ENCODE measurements at regions not wholly inside any gene's neighbourhood (a gene's known extent, or its start where the extent isn't known, plus 50 kb on each side); places are given as distances from the start of the nearest gene placed in this dataset.

DNA sequence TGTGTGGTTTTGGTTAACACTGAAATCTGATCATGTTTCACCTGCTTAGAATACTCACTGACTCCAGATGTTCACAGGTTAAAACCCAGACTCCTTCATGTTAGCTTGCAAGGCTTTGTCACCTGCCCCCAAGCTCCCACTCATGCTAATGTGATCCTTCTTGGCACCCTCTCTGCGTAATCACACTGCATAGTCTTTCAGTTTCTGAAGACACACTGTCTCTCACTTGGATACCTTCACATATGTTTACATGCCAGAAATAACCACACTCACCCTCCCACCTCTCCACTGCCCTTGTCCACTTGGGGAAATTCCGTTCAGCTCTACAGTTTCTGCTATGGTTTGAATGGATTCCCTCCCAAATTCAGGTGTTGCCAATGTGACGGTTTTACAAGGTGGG is 234.7 kb upstream of the SASH1 start:
- TF ChIP-seq, protein P1, sequence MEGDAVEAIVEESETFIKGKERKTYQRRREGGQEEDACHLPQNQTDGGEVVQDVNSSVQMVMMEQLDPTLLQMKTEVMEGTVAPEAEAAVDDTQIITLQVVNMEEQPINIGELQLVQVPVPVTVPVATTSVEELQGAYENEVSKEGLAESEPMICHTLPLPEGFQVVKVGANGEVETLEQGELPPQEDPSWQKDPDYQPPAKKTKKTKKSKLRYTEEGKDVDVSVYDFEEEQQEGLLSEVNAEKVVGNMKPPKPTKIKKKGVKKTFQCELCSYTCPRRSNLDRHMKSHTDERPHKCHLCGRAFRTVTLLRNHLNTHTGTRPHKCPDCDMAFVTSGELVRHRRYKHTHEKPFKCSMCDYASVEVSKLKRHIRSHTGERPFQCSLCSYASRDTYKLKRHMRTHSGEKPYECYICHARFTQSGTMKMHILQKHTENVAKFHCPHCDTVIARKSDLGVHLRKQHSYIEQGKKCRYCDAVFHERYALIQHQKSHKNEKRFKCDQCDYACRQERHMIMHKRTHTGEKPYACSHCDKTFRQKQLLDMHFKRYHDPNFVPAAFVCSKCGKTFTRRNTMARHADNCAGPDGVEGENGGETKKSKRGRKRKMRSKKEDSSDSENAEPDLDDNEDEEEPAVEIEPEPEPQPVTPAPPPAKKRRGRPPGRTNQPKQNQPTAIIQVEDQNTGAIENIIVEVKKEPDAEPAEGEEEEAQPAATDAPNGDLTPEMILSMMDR (IDR thresholded peaks at IDR 0.05; ENCODE audit: extremely low read depth, low read depth, low read length): no peak
- no peak for DNase-seq (ENCODE audit: insufficient read length, low spot score, missing footprints)
- Histone ChIP-seq H3K27me3 (ENCODE audit: insufficient read depth, low read length) (no peaks in the 10 kb centered on the region), H3K36me3 (ENCODE audit: insufficient read depth, low read length) (no peaks in the 10 kb centered on the region), H3K4me3 (ENCODE audit: insufficient read depth, low read length) (no peak overlapping the region), H3K79me2 (ENCODE audit: insufficient read depth, low read length) (no peaks in the 10 kb centered on the region), H3K9me3 (ENCODE audit: low read depth, low read length) (no peaks in the 10 kb centered on the region), H2AFZ (ENCODE audit: low read length) (no peak overlapping the region), H4K20me1 (ENCODE audit: insufficient read depth, low read length) (no peaks in the 10 kb centered on the region), H3K4me2 (ENCODE audit: insufficient read depth, low read length) (no peak overlapping the region), H3K27ac (ENCODE audit: low read depth, low read length) (no peak overlapping the region), H3K4me1 (ENCODE audit: insufficient read depth, low read length) (no peaks in the 10 kb centered on the region)

DNA sequence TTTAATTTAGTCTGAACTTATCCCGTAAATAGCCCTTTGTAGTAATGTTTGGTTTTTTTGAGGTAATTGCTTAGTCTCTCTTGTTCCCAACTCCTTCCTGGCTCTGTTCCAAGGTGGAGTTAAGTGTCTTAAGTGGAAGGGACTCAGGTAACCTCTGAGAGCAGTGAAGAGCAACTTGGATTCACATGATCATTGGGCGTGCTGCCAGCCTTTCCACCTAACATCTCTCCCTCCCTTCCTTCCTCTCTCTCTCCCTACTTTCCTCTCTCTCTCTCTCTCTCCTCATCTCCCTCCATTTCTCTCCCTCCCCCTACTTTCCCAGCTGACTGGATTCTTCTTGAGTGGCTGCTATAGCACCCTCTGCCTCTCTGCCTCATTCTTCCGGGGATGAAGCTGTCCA is 232.9 kb upstream of the SASH1 start:
- Histone ChIP-seq H3K79me2 (ENCODE audit: insufficient read depth, low read length) (no peaks in the 10 kb centered on the region), H2AFZ (ENCODE audit: low read length) (no peak overlapping the region), H3K9me3 (ENCODE audit: low read depth, low read length) (no peaks in the 10 kb centered on the region), H4K20me1 (ENCODE audit: insufficient read depth, low read length) (no peaks in the 10 kb centered on the region), H3K27ac (ENCODE audit: low read depth, low read length) (no peak overlapping the region), H3K36me3 (ENCODE audit: insufficient read depth, low read length) (no peaks in the 10 kb centered on the region), H3K4me1 (ENCODE audit: insufficient read depth, low read length) (no peaks in the 10 kb centered on the region), H3K27me3 (ENCODE audit: insufficient read depth, low read length) (no peaks in the 10 kb centered on the region), H3K4me2 (ENCODE audit: insufficient read depth, low read length) (no peak overlapping the region), H3K4me3 (ENCODE audit: insufficient read depth, low read length) (no peak overlapping the region)
- DNase-seq (ENCODE audit: insufficient read length, low spot score, missing footprints): no peak
- TF ChIP-seq, protein P1 (IDR thresholded peaks at IDR 0.05; ENCODE audit: extremely low read depth, low read depth, low read length): no peak

GRCh38 chr6:148110925-148111324 is 231.7 kb upstream of the SASH1 start:
- Histone ChIP-seq H3K4me1 (ENCODE audit: insufficient read depth, low read length) (no peaks in the 10 kb centered on the region), H3K79me2 (ENCODE audit: insufficient read depth, low read length) (no peaks in the 10 kb centered on the region), H3K36me3 (ENCODE audit: insufficient read depth, low read length) (no peaks in the 10 kb centered on the region), H3K27me3 (ENCODE audit: insufficient read depth, low read length) (no peaks in the 10 kb centered on the region), H3K4me2 (ENCODE audit: insufficient read depth, low read length) (no peak overlapping the region), H3K27ac (ENCODE audit: low read depth, low read length) (no peak overlapping the region), H2AFZ (ENCODE audit: low read length) (no peak overlapping the region), H3K9me3 (ENCODE audit: low read depth, low read length) (no peaks in the 10 kb centered on the region), H4K20me1 (ENCODE audit: insufficient read depth, low read length) (no peaks in the 10 kb centered on the region), H3K4me3 (ENCODE audit: insufficient read depth, low read length) (no peak overlapping the region)
- no peak for DNase-seq (ENCODE audit: insufficient read length, low spot score, missing footprints)
- TF ChIP-seq, protein P1 (IDR thresholded peaks at IDR 0.05; ENCODE audit: extremely low read depth, low read depth, low read length): no peak

GRCh38 chr6:148112851-148113319 is 229.8 kb upstream of the SASH1 start:
- Histone ChIP-seq H4K20me1 (ENCODE audit: insufficient read depth, low read length) (no peaks in the 10 kb centered on the region), H3K9me3 (ENCODE audit: low read depth, low read length) (no peaks in the 10 kb centered on the region), H2AFZ (ENCODE audit: low read length) (no peak overlapping the region), H3K27me3 (ENCODE audit: insufficient read depth, low read length) (no peaks in the 10 kb centered on the region), H3K4me3 (ENCODE audit: insufficient read depth, low read length) (no peak overlapping the region), H3K27ac (ENCODE audit: low read depth, low read length) (no peak overlapping the region), H3K4me2 (ENCODE audit: insufficient read depth, low read length) (no peak overlapping the region), H3K36me3 (ENCODE audit: insufficient read depth, low read length) (no peaks in the 10 kb centered on the region), H3K79me2 (ENCODE audit: insufficient read depth, low read length) (no peaks in the 10 kb centered on the region), H3K4me1 (ENCODE audit: insufficient read depth, low read length) (no peaks in the 10 kb centered on the region)
- TF ChIP-seq, protein P1 (IDR thresholded peaks at IDR 0.05; ENCODE audit: extremely low read depth, low read depth, low read length): no peak
- DNase-seq (ENCODE audit: insufficient read length, low spot score, missing footprints): no peak

Data from osteoblast (primary cell).